ENCODE measurements at regions not wholly inside any gene's neighbourhood (a gene's known extent, or its start where the extent isn't known, plus 50 kb on each side); places are given as distances from the start of the nearest gene placed in this dataset.

GRCh38 chr16:85254921-85255320 lies 142.6 kb upstream of the CIBAR2 start:
- Histone ChIP-seq H3K4me3 (no peak overlapping the region), H3K9me3 (ENCODE audit: control insufficient read depth in 4 of 4, insufficient read depth in 3 of 4, low read length in 3 of 4) (no peaks in the 10 kb centered on the region), H3K36me3 (ENCODE audit: control insufficient read depth in 4 of 4, insufficient read depth in 4 of 4, low read length in 4 of 4) (no peaks in the 10 kb centered on the region), H3K27me3 (ENCODE audit: control insufficient read depth in 3 of 3, insufficient read depth in 3 of 3, low read length in 2 of 3) (no peaks in the 10 kb centered on the region), H3K27ac (ENCODE audit: low read depth in 1 of 2, low read length in 1 of 2) (no peak overlapping the region), H3K4me1 (ENCODE audit: control insufficient read depth in 5 of 5, insufficient read depth in 5 of 5, low read length in 5 of 5) (peaks cover 0 to 33% (median 8%) of the 10 kb centered on the region in 5 donors), H3K9ac (ENCODE audit: insufficient read depth in 1 of 2, low read length in 2 of 2) (no peak overlapping the region)
- WGBS, 2 donors = 95 to 96% methylated on average over 21 to 24 of the region's 24 CpGs
- DNase-seq = no peak
- no peak for TF ChIP-seq CTCF (IDR thresholded peaks at IDR 0.05; ENCODE audit: control extremely low read depth, extremely low read depth)
- no peak for ATAC-seq (ENCODE audit: insufficient read depth, low FRiP score)

- WGBS, 2 donors = 97% methylated on average over 10 of the region's 10 CpGs
- TF ChIP-seq CTCF (IDR thresholded peaks at IDR 0.05; ENCODE audit: control extremely low read depth, extremely low read depth) = no peak
- Histone ChIP-seq H3K9me3 (ENCODE audit: control insufficient read depth in 4 of 4, insufficient read depth in 3 of 4, low read length in 3 of 4) (no peaks in the 10 kb centered on the region), H3K4me1 (ENCODE audit: control insufficient read depth in 5 of 5, insufficient read depth in 5 of 5, low read length in 5 of 5) (peaks cover 0 to 30% (median 7%) of the 10 kb centered on the region in 5 donors), H3K4me3 (no peak overlapping the region), H3K36me3 (ENCODE audit: control insufficient read depth in 4 of 4, insufficient read depth in 4 of 4, low read length in 4 of 4) (no peaks in the 10 kb centered on the region), H3K27ac (ENCODE audit: low read depth in 1 of 2, low read length in 1 of 2) (no peak overlapping the region), H3K27me3 (ENCODE audit: control insufficient read depth in 3 of 3, insufficient read depth in 3 of 3, low read length in 2 of 3) (no peaks in the 10 kb centered on the region), H3K9ac (ENCODE audit: insufficient read depth in 1 of 2, low read length in 2 of 2) (no peak overlapping the region)
- ATAC-seq (ENCODE audit: insufficient read depth, low FRiP score) (no peak), DNase-seq (no peak)
These were observed 143.5 kb upstream of the CIBAR2 start for GRCh38 chr16:85255777-85256176.

GRCh38 chr16:85256190-85256739 lies 144.0 kb upstream of the CIBAR2 start:
- no peak for TF ChIP-seq CTCF (IDR thresholded peaks at IDR 0.05; ENCODE audit: control extremely low read depth, extremely low read depth)
- 89 to 93% methylated on average over 17 to 18 of the region's 18 CpGs for WGBS, 2 donors
- no peak overlapping the region for H3K4me3 ChIP-seq
- DNase-seq (no peak), ATAC-seq (ENCODE audit: insufficient read depth, low FRiP score) (no peak)
- H3K27me3 ChIP-seq (ENCODE audit: control insufficient read depth in 3 of 3, insufficient read depth in 3 of 3, low read length in 2 of 3) = no peaks in the 10 kb centered on the region
- peaks cover 0 to 35% (median 6%) of the 10 kb centered on the region in 5 donors for H3K4me1 ChIP-seq (ENCODE audit: control insufficient read depth in 5 of 5, insufficient read depth in 5 of 5, low read length in 5 of 5)
- H3K27ac ChIP-seq (ENCODE audit: low read depth in 1 of 2, low read length in 1 of 2) = no peak overlapping the region
- H3K9me3 ChIP-seq (ENCODE audit: control insufficient read depth in 4 of 4, insufficient read depth in 3 of 4, low read length in 3 of 4) = no peaks in the 10 kb centered on the region
- no peak overlapping the region for H3K9ac ChIP-seq (ENCODE audit: insufficient read depth in 1 of 2, low read length in 2 of 2)
- no peaks in the 10 kb centered on the region for H3K36me3 ChIP-seq (ENCODE audit: control insufficient read depth in 4 of 4, insufficient read depth in 4 of 4, low read length in 4 of 4)

GRCh38 chr16:85257483-85257882 lies 145.2 kb upstream of the CIBAR2 start:
- H3K36me3 ChIP-seq (ENCODE audit: control insufficient read depth in 4 of 4, insufficient read depth in 4 of 4, low read length in 4 of 4) = no peaks in the 10 kb centered on the region
- H3K27me3 ChIP-seq (ENCODE audit: control insufficient read depth in 3 of 3, insufficient read depth in 3 of 3, low read length in 2 of 3) = no peaks in the 10 kb centered on the region
- no peak overlapping the region for H3K27ac ChIP-seq (ENCODE audit: low read depth in 1 of 2, low read length in 1 of 2)
- WGBS, 2 donors = 90 to 97% methylated on average over 8 of the region's 8 CpGs
- no peak for TF ChIP-seq CTCF (IDR thresholded peaks at IDR 0.05; ENCODE audit: control extremely low read depth, extremely low read depth)
- H3K9me3 ChIP-seq (ENCODE audit: control insufficient read depth in 4 of 4, insufficient read depth in 3 of 4, low read length in 3 of 4) = no peaks in the 10 kb centered on the region
- DNase-seq (no peak), ATAC-seq (ENCODE audit: insufficient read depth, low FRiP score) (no peak)
- H3K4me3 ChIP-seq = no peak overlapping the region
- H3K9ac ChIP-seq (ENCODE audit: insufficient read depth in 1 of 2, low read length in 2 of 2) = no peak overlapping the region
- peaks cover 0 to 47% (median 6%) of the 10 kb centered on the region in 5 donors for H3K4me1 ChIP-seq (ENCODE audit: control insufficient read depth in 5 of 5, insufficient read depth in 5 of 5, low read length in 5 of 5)
